MCF 10A (cell line): ENCODE measurements at regions not wholly inside any gene's neighbourhood (a gene's known extent, or its start where the extent isn't known, plus 50 kb on each side); places are given as distances from the start of the nearest gene placed in this dataset.
"Not testable (repeated sequence)": the region's sequence is repeated elsewhere in the genome, so short reads cannot be mapped to it uniquely, and the experiment has no call there.

Experiments used
- BruUV-seq: library from RNA; stranded (reverse); fragments of 400-500 nt; replicated peaks from 2 replicates; lab custom pipeline; 2021; lab: Mats Ljungman, UMichigan
- CTCF ChIA-PET: fragments of 300-600 bp; sonication (Branson Sonifier 250); formaldehyde crosslinking; extraction: SDS; loops from one replicate; lab custom pipeline; 2021; ENCODE audit warnings: antibody characterized with exemption, inconsistent platforms; lab: Yijun Ruan, JAX
- POLR2A ChIA-PET: fragments of 300-600, 350-650 bp; sonication (Branson Sonifier 250); formaldehyde crosslinking; extraction: SDS; loops from one replicate; lab custom pipeline; 2020; ENCODE audit warnings: antibody characterized with exemption, inconsistent platforms; lab: Yijun Ruan, JAX
- DNase-seq: peaks from one replicate; pipeline ENCODE4 v3.0.0-alpha.2; 2018; ENCODE audit not compliant: unreplicated experiment
- H3K27ac Mint-ChIP-seq: one replicate; pipeline ENCODE4 v1.8.0; 2022; ENCODE audit warnings: mild to moderate bottlenecking, low read depth, mixed read lengths; ENCODE audit not compliant: unreplicated experiment
- H3K27me3 Mint-ChIP-seq: one replicate; pipeline ENCODE4 v1.8.0; 2022; ENCODE audit warnings: mixed read lengths; ENCODE audit not compliant: insufficient read depth, unreplicated experiment
- H3K36me3 Mint-ChIP-seq: one replicate; pipeline ENCODE4 v1.8.0; 2022; ENCODE audit warnings: mild to moderate bottlenecking, moderate library complexity, mixed read lengths; ENCODE audit not compliant: insufficient read depth, unreplicated experiment
- H3K4me1 Mint-ChIP-seq: one replicate; pipeline ENCODE4 v1.8.0; 2022; ENCODE audit warnings: mixed read lengths; ENCODE audit not compliant: insufficient read depth, unreplicated experiment
- H3K4me3 Mint-ChIP-seq: one replicate; pipeline ENCODE4 v1.8.0; 2022; ENCODE audit warnings: mild to moderate bottlenecking, moderate library complexity, mixed read lengths; ENCODE audit not compliant: unreplicated experiment
- H3K9me3 Mint-ChIP-seq: one replicate; pipeline ENCODE4 v1.8.0; 2022; ENCODE audit warnings: mixed read lengths; ENCODE audit not compliant: unreplicated experiment
- CTCF ChIP-seq: fragments of 200-600 bp; IDR thresholded peaks from one replicate; pipeline ENCODE4 v1.8.0; 2022; ENCODE audit warnings: antibody characterized with exemption, mild to moderate bottlenecking; ENCODE audit not compliant: unreplicated experiment
- intact Hi-C: fragments of 100-400 bp; cut with micrococcal nuclease; formaldehyde crosslinking; loops from 2 replicates; pipeline ENCODE4 v1.14.1; 2022

GRCh38 chr3:116512281-116512680 is 67.0 kb upstream of the LSAMP start:
- Mint-ChIP-seq H3K4me1 (no peaks in the 10 kb centered on the region), H3K4me3 (no peak overlapping the region), H3K36me3 (no peaks in the 10 kb centered on the region), H3K9me3 (no peaks in the 10 kb centered on the region), H3K27ac (no peak overlapping the region), H3K27me3 (peaks cover 36% of the 10 kb centered on the region)
- no peak for DNase-seq
- ChIA-PET CTCF (no interaction called here), POLR2A (no interaction called here)
- BruUV-seq = no TSS peak
- intact Hi-C loops = no loop called here
- no peak for TF ChIP-seq CTCF

DNA sequence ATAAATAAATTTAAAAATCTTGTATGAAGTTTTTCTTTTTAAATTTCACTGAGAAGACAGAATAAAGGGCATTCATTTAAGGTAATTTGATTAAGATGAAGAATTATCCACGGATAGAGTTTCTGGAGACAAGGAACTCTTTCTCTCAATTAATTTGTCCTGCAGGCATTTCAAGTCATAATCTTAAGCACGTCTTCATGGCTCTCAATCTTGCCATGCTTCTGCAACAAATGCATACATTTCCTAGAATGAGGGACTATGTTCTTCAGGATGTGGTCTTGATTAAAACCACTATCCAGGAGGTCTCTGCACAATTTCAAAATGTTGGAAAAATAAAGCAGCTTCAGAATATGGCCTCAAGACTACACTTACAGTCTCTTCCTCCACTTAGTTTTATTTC is 67.6 kb upstream of the LSAMP start:
- peaks cover 36% of the 10 kb centered on the region for H3K27me3 Mint-ChIP-seq
- H3K9me3 Mint-ChIP-seq = no peaks in the 10 kb centered on the region
- H3K27ac Mint-ChIP-seq = no peak overlapping the region
- H3K36me3 Mint-ChIP-seq = no peaks in the 10 kb centered on the region
- no peak for TF ChIP-seq CTCF
- no TSS peak for BruUV-seq
- ChIA-PET POLR2A (no interaction called here), CTCF (no interaction called here)
- no peaks in the 10 kb centered on the region for H3K4me1 Mint-ChIP-seq
- no peak overlapping the region for H3K4me3 Mint-ChIP-seq
- no peak for DNase-seq
- intact Hi-C loops = no loop called here

- intact Hi-C loops = no loop called here
- no peaks in the 10 kb centered on the region for H3K36me3 Mint-ChIP-seq
- peaks cover 14% of the 10 kb centered on the region for H3K27me3 Mint-ChIP-seq
- no peaks in the 10 kb centered on the region for H3K4me1 Mint-ChIP-seq
- no peak for DNase-seq
- H3K27ac Mint-ChIP-seq = no peak overlapping the region
- ChIA-PET CTCF (no interaction called here), POLR2A (no interaction called here)
- no peaks in the 10 kb centered on the region for H3K9me3 Mint-ChIP-seq
- no peak overlapping the region for H3K4me3 Mint-ChIP-seq
- TF ChIP-seq CTCF = no peak
- no TSS peak for BruUV-seq
These were observed 70.7 kb upstream of the LSAMP start for GRCh38 chr3:116515973-116516372.

DNA sequence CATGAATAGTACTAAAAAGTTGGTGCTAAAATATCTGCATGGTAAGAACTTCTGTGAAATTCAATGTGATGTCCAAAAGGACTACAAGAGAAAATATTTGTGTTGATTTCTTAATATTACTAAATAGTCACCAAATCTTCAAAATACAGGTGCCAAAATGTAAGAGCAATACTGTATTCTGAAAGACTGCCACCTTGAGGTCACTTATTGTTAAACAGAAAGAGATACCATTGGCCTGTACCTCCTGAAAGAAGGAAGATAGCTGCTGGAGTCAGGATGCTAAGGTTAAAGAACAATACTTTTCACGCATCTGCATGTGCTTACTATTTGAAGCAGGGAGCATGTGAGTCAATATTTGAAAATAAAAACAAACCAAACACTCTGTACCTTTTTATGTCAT is 72.0 kb upstream of the LSAMP start:
- DNase-seq = peak; percentile 26
- peaks cover under 1% of the 10 kb centered on the region for H3K27me3 Mint-ChIP-seq
- H3K36me3 Mint-ChIP-seq = no peaks in the 10 kb centered on the region
- no peaks in the 10 kb centered on the region for H3K4me1 Mint-ChIP-seq
- no peak overlapping the region for H3K4me3 Mint-ChIP-seq
- POLR2A ChIA-PET = no interaction called here
- CTCF ChIA-PET = interaction anchor here (0.7 kb wide), 1 partner anchor 20 kb away, joined by 4 read pairs; no protein-coding TSS in a partner anchor
- no TSS peak for BruUV-seq
- peak; percentile 19 for TF ChIP-seq CTCF
- H3K9me3 Mint-ChIP-seq = no peaks in the 10 kb centered on the region
- no peak overlapping the region for H3K27ac Mint-ChIP-seq
- intact Hi-C loops = no loop called here

DNA sequence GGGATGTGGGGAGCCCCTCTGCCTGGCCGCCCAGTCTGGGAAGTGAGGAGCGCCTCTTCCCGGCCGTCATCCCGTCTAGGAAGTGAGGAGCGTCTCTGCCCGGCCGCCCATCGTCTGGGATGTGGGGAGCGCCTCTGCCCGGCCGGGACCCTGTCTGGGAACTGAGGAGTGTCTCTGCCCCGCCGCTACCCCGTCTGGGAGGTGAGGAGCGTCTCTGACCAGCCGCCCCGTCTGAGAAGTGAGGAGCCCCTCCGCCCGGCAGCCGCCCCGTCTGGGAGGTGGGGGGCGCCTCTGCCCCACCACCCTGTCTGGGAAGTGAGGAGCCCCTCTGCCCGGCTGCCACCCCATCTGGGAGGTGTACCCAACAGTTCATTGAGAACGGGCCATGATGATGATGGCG is 73.8 kb upstream of the LSAMP start:
- POLR2A ChIA-PET, DNase-seq, intact Hi-C loops, H3K9me3 Mint-ChIP-seq, H3K36me3 Mint-ChIP-seq, BruUV-seq, H3K4me1 Mint-ChIP-seq, H3K27me3 Mint-ChIP-seq, H3K4me3 Mint-ChIP-seq, H3K27ac Mint-ChIP-seq: not testable (repeated sequence)
- CTCF ChIA-PET = interaction anchor here (0.7 kb wide), 1 partner anchor 1170 kb away, joined by 3 read pairs; no protein-coding TSS in a partner anchor

GRCh38 chr3:116519823-116520222 is 74.5 kb upstream of the LSAMP start:
- H3K4me3 Mint-ChIP-seq, BruUV-seq, H3K36me3 Mint-ChIP-seq, DNase-seq, POLR2A ChIA-PET, H3K27ac Mint-ChIP-seq, H3K9me3 Mint-ChIP-seq, H3K4me1 Mint-ChIP-seq, intact Hi-C loops: not testable (repeated sequence)
- CTCF ChIA-PET = interaction anchor here (0.6 kb wide), 1 partner anchor 258 kb away, joined by 3 read pairs; no protein-coding TSS in a partner anchor
- H3K27me3 Mint-ChIP-seq = peaks cover 12% of the 10 kb centered on the region
